GM08714 (cell line): ENCODE measurements at regions not wholly inside any gene's neighbourhood (a gene's known extent, or its start where the extent isn't known, plus 50 kb on each side); places are given as distances from the start of the nearest gene placed in this dataset.

ENCODE experiments used
- H3K4me3 ChIP-seq: fragments of 200-500 bp; sonication (Bioruptor generic); 2 replicates; pipeline ENCODE4 v1.5.1; 2014; ENCODE audit warnings: mild to moderate bottlenecking, low read length, inconsistent platforms
- ZNF274 ChIP-seq: IDR thresholded peaks from 2 replicates; pipeline ENCODE4 v1.6.1; 2012; ENCODE audit warnings: mild to moderate bottlenecking, low read depth, low read length

GRCh38 chr22:48872271-48873190, 955.1 kb downstream of the BRD1 start:
- H3K4me3 ChIP-seq: no peak overlapping the region
- TF ChIP-seq ZNF274: no peak

GRCh38 chr22:48871176-48871840, 956.4 kb downstream of the BRD1 start:
- H3K4me3 ChIP-seq: no peak overlapping the region
- no peak for TF ChIP-seq ZNF274

- H3K4me3 ChIP-seq: no peak overlapping the region
- no peak for TF ChIP-seq ZNF274
Observed at GRCh38 chr22:48870436-48870835, 957.2 kb downstream of the BRD1 start.

- TF ChIP-seq ZNF274: no peak
Observed at GRCh38 chr22:48869788-48870187, 957.9 kb downstream of the BRD1 start.

GRCh38 chr22:48869161-48869560, 958.5 kb downstream of the BRD1 start:
- H3K4me3 ChIP-seq: no peak overlapping the region
- no peak for TF ChIP-seq ZNF274

More at GRCh38 chr22:48869788-48870187, 957.9 kb downstream of the BRD1 start:
- no peak overlapping the region for H3K4me3 ChIP-seq

- no peak overlapping the region for H3K4me3 ChIP-seq
- no peak for TF ChIP-seq ZNF274
Observed at GRCh38 chr22:48868554-48868953, 959.1 kb downstream of the BRD1 start.

- TF ChIP-seq ZNF274: no peak
Observed at GRCh38 chr22:48867891-48868290, 959.8 kb downstream of the BRD1 start.

GRCh38 chr22:48866906-48867681, 960.6 kb downstream of the BRD1 start:
- TF ChIP-seq ZNF274: no peak
- H3K4me3 ChIP-seq: no peak overlapping the region

More at GRCh38 chr22:48867891-48868290, 959.8 kb downstream of the BRD1 start:
- H3K4me3 ChIP-seq: no peak overlapping the region

- H3K4me3 ChIP-seq: no peak overlapping the region
- TF ChIP-seq ZNF274: no peak
Observed at GRCh38 chr22:48864748-48865147, 962.9 kb downstream of the BRD1 start.

GRCh38 chr22:48863965-48864528, 963.6 kb downstream of the BRD1 start:
- TF ChIP-seq ZNF274: no peak
- no peak overlapping the region for H3K4me3 ChIP-seq

GRCh38 chr22:48860557-48860956, 967.1 kb downstream of the BRD1 start:
- no peak overlapping the region for H3K4me3 ChIP-seq
- TF ChIP-seq ZNF274: no peak

- H3K4me3 ChIP-seq: no peak overlapping the region
- TF ChIP-seq ZNF274: no peak
Observed at GRCh38 chr22:48858856-48859255, 968.8 kb downstream of the BRD1 start.

GRCh38 chr22:48858121-48858520, 969.6 kb downstream of the BRD1 start:
- no peak for TF ChIP-seq ZNF274

GRCh38 chr22:48857202-48857805, 970.4 kb downstream of the BRD1 start:
- TF ChIP-seq ZNF274: no peak

More at GRCh38 chr22:48858121-48858520, 969.6 kb downstream of the BRD1 start:
- no peak overlapping the region for H3K4me3 ChIP-seq

GRCh38 chr22:48856308-48856615, 971.4 kb downstream of the BRD1 start:
- no peak for TF ChIP-seq ZNF274
- H3K4me3 ChIP-seq: no peak overlapping the region

More at GRCh38 chr22:48857202-48857805, 970.4 kb downstream of the BRD1 start:
- no peak overlapping the region for H3K4me3 ChIP-seq
